CD4-positive, alpha-beta T cell treated with Interleukin-15 for 1 hour (primary cell): ENCODE measurements at regions not wholly inside any gene's neighbourhood (a gene's known extent, or its start where the extent isn't known, plus 50 kb on each side); places are given as distances from the start of the nearest gene placed in this dataset.

Source experiments
- DNase-seq: peaks from one replicate; pipeline ENCODE4 v3.0.0-alpha.2; 2020

DNA sequence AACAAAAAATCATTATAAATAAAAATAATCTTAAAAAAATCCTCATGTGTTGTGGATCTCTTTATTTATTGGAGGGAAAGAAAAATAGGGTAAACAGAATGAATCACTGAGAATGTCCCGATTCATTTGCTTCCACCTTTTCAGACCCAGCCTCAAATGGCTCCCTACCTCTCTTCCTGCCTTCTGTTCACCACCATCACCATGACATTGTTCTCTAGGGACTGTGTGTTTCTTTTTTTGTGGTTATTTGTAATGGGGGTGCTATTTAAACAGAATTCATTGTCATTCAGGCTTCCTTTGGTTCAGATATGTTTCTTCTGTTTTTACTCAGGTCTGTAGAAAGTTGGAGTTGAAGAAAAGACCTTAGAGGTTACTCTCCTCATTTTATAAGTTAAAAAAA, 198.2 kb downstream of the KIF4B start:
- DNase-seq = no peak

DNA sequence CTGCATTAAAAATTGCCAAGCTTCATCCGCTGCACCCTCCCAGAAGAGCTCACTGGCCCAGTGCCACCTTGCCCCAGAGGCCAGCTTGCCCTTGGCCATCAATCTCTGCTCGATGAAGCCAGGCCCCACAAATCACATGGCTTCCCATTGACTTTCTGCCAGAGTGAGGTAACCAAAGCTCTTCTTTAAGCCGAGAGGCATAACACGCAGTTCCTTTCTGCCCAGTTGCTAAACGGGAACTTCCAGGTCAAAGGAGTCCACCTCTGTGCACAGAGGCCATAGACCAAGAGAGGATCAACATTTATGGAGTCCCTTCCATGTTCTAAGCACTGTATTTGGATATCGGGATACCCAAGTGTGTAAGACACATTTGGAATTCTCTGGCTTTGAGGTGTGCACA, 208.8 kb downstream of the KIF4B start:
- DNase-seq = no peak

DNA sequence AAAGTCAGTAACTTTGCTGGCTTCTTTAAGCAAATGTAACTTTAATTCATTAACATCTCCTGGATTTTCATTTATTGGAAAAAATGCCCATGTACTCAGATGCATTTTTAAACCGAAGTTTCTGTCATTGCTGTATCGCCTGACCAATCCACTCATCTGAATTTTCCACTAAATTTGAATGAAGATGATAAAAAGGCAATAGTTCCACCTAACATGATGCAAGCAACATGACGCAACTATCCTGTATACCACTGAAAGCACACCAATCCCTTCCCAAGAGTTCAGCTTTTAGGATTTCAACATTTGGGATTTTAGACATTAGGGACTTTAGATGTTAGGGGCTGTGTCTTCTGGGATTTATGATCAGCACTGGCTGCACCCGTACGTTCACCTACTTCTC, 215.6 kb downstream of the KIF4B start:
- no peak for DNase-seq

DNA sequence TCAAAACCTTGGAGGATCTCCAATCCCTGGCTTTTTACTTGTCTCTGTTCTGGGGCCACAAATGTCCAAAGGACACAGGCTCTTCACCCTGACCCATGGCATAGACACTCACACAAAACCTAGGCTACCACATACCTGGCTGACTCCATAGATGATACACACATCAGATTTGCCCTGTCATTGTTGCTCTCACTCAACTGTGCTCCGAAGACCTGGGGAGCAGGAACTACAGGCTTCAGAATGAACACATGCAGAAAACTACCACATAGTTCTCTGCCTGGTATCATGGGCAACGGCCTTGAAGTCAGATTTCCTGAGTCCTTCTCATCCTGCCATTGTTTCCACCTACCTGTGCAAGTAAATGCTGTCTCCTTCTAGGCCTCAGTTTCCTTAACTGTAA, 226.2 kb downstream of the KIF4B start:
- DNase-seq = no peak

DNA sequence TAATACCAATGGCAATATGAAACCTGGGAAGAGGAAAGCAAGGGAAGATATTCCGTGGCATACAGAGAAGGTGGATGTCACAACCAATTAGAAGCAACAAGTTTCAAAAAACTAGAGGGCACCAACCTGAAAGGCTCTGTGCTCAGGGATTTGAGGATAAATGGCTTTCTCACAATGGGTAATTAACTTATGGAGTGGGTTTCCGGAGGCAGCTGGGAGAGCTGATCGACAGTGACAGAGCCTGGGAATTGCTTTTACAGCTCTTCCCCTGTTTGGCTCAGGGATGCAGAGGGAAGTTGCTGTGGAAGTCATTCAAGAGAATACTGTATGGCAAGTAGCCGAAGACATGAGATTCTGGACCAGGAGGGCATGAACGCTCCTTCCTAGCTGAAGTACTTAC, 237.0 kb downstream of the KIF4B start:
- DNase-seq = no peak

DNA sequence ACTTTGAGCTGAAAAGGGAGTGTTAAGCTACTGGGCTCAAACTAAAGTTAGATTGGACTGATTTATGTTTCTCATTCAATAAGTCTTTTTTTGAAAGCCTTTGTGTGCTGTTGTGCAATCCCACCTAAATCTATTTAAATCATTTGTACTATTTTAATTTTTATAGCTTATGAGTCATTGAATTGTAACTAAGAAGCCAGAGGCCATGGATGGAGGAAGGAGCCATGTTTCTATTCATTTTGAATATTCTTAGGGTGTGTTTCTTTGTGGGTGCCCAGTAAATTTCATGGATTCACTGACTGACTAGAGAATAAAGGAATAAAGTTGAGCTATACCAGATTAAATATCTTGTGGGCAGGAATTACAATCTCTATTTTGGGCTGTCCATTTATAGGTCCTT, 238.5 kb downstream of the KIF4B start:
- no peak for DNase-seq

DNA sequence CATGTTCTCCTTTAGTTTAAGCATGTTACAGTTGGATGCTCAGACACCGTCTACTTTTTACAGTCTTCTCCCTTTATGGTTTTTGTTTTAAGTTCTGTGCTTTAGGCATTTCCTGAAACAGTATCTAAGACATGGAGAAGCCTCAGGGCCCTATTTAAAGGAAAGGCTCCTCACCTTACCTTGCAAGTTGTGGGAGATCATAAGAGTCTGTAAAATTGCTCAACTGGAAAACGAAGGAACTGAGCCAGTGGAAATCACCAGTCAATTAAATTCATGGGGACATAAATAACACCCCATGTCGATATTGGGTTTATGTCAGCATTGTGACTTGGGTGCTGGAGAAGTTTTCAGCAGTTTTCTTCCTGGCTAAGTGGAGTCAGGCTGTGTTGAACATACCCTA, 239.2 kb downstream of the KIF4B start:
- DNase-seq = no peak

DNA sequence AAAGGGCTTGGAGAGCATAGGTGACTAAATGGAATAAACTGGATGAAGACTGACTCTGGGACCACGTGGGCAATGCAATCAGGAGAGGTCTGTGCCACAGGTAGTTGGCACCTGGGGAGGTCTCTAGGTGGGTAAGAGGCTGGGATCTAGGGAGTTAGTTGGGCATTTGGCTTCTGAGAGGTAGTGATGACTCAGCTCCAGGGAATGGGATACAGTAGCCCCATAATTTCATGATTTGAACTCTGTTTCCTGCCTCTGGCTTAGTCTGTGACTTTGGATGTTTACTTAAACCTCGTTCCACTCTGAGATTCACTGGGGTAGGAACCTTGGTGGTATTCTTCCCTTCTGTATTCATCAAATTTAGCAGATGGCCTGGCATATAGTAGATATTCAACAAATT, 240.8 kb downstream of the KIF4B start:
- DNase-seq = no peak

DNA sequence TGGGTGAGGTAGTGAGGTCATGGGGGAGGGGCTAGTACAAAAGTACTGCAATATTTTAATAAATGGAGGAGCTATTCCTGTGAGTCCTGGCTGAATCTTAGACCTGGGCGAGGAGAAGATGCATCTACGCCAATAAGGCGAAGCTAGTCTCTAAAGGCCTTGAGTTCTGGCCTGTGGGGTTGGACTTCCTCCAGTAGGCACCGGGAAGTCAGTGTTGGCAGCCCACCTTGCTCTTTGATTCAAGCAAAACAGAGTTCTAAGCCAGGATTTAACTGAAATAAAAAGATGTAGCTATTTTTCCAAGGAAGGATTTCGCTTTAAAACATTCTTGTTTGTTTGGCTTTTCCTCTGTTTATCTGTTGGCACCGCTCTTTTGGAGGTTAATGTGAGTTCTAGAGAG, 244.6 kb downstream of the KIF4B start:
- DNase-seq = no peak

DNA sequence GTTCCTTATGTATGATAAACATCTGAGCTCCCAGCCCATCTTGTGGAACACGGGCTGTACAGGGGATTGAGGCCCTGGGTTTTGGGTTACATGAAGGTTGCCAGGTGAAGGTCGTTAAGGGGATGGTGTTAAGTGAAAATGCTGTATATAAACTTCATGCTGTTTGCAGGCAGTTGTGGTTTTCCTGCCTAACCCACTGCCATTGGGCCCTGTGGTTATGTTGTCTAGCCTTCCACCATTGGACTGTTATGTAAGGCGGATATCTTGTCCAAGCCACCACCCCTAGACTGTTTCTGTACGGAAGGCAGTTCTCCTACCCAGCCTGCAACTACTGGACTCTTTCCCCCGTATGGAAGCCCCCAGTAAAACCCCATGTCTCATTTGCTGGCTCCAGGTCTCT, 246.1 kb downstream of the KIF4B start:
- DNase-seq = no peak

DNA sequence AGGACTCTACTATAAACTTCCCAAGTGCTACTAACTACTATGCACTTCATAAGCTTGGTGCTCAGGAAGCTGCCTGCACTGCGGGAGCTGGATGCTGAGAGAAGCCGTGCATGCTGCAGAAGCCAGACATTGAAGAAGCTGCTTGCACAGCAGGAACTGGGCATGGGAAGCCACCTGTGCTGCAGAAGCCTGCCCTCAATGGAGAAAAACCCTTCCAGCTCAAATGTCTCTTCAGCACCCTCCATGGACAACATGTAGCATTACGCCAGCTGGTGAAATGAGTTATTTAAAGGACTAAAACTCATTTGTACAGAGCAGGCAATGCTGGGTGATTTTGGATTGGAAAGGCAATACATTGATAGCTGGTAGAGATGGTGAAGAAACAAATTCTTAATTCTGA, 247.2 kb downstream of the KIF4B start:
- DNase-seq = no peak

DNA sequence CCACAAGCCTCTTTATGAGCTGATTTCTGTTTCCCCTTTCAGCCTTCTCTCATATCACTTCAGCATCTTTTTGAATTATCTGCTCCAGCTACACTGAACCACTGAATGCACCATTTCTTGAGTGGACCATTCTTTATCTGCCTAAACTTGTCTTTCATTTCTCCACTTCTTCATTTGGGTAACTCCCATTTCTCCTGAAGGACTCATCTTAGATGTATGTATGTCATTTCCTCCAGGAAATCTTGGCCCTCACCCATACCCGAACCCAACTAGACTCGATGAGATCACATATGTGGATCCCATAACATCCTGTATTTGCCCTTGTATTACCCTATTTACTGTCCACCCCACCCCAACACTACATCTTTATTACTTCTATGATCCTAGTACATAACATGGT, 249.8 kb downstream of the KIF4B start:
- DNase-seq = no peak

DNA sequence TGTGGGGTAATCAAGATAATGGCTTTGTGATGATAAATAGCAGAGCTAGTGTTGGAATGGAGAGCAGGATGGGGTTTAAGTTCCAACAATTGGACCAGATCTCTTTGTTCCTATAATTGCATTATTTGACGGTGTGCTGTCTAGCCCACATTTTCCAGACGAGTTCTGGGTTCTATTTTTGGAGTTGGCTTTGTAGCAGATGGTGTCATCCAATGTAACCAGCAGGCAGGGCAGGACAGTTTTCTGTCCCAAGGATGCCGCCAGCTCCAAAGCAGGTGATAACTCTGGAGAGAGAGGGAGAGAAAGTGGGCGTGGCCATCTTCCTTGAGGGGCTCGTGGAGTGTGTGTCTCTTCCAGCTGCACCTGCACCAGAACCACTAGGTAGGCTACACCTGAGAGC, 251.3 kb downstream of the KIF4B start:
- DNase-seq = no peak

DNA sequence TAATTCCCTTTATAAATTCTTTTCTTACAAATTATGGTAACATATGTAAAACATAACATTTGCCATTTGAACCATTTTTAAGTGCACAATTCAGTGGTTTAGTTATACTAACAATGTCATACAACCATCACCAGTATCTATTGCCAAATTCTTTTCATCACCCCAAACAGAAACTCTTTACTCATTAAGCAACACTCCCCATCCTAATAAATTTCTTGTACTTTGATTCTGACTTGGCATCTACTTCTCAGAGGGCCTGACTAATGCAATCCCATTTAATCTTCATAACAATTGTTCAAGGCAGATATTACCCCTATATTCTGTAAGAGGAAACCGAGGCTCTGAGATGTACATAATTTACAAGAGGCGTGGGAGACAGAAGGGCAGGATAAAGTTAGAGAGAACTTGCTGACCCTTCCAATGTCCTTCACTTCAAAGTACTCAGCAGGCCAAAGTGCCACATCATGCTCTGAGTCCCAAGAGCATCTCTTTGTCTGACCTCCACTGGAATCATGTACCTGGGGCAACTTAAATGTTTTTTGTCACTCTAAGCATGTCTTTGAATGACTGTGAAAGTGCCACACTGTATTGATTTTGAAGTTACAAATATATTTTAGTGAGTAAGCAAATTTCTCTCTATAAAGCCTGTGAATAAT, 255.3 kb downstream of the KIF4B start:
- DNase-seq = no peak

DNA sequence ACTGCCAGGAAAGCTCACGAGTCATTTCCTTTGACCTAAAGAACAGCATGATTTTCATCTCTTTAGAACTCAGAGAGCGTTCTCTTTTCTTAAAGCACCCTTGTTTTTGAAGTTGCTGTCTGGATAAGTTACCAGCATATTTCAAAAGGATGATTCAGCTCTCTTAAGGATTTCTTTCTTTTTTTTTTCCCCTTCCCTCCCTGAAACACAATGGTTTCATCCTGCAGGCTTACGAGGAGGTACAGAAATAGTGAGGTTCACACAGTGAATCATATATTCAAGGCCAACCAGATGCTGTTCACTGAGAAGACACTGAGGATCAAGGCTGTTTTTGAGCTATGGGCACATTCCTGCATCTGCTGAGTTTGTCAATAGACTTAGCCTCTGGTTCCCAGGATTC, 257.2 kb downstream of the KIF4B start:
- DNase-seq = no peak

DNA sequence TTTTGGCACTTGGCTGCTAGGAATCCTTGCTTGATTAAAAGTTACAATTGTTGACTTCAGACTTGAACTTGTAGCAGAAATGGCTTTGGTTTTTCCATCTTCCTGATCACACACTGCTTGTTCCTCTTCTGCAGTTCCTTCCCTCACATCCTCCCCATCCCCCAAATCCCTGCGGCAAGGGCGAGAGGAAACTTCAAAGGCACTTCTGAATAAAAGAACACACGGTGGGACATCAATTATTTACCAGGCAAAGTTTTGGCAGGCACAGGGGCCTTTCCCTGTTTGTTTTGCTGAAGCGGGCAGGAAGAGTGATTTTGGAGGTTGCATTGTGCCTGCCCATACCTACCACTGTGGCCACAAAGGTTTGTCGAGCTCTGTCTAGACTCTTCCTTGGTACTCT, 260.9 kb downstream of the KIF4B start:
- no peak for DNase-seq

DNA sequence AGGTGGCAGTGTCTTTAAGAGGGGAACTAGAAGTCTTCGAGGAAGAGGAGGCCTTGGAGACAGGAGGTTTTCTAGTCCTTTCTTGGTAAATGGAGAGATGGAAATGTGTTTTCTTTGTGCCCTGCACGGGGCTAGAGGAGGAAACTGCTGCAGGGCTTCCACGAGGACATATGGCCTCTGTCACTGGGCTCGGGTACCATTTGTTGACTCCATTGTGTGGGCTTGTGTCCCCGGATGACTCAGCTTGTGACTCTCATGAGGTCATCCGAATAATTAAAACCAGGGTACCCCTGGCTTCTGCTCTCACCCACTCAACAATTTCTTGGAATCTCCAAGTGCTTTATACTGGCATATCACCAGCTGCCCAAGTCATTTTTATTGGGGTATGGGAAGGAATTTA, 261.7 kb downstream of the KIF4B start:
- DNase-seq = no peak

DNA sequence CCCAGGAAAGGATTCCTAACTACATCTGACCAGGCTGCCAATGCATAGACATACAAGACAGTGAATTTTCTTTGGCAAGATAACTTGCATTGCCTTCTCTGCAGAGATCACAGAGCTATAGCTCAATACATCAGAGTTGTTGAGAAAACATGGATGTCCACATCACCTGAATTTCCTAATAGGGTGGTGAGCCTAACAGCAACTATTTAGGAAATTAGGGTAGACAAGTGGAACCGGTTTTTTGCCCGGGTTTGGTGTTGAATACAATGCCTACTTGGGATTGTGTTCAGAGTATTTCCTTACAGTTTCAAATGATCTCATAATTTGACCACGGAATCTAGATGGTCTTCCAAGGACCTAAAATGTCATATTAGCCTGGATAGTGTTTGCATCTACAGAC, 262.7 kb downstream of the KIF4B start:
- no peak for DNase-seq

DNA sequence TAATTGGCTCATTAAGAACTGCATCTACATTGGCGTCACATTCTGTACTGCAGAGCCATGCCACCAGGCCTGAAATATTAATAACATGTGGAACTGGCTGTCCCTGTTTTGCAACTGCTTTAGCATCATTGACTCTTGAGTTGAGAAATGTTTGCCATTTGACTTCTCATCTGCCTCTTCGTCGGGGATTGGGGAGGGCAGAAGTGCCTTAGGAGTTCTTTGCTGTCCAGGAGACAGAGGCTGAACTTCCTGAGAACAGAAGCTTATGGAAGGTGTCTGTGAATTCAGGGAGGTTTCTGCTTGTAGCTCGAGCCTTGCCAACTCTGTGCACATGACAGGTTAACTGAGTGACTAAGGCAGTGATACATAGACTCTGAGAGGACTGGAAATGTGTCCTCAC, 265.0 kb downstream of the KIF4B start:
- DNase-seq = no peak

DNA sequence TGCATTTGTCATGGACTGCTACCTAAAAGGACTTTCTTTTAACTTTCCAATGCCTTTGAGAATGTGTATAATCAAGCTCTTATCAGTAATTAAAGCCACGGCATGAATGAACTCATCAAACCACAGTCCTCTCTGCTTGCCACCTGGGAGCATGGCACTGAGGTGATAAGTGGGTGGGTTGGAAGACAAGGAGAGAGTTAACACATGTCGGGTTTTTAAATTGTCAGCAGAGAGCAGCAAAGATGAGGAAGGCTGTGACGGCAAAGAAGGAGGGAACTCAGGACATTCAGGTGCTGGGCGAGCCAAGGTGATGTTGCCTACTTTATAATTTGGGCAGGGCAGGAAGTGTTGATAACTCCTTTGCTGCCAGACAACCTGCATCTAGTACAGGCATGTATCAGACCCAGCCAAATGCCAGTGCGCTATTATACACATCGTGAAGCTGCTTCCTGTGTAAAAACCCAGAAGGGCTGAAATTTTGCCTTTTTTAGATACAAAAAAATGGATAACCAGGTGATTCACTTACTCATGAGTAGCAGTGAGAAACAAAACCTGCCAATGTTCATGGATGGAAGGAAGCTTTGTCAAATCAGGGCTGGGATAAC, 269.1 kb downstream of the KIF4B start:
- DNase-seq = no peak

DNA sequence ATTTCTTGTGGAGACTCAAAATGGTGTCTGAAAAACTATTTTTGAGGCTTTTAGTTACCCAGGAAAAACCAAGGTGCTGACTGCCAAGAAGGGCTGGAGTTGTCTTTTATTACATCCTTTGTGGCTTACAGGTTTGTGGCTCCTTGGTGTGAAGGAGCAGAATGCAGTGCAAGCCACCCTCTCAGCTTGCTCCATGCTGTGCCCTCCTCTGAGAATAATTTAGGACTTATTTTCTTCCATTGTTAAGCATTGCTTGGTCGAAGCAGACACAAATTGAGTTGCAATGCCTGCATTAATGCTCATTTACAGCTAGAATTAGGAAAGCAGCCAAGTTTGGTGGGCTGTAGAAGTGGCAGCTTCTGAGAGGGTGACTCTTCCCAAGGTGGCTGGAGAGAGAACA, 272.2 kb downstream of the KIF4B start:
- no peak for DNase-seq

DNA sequence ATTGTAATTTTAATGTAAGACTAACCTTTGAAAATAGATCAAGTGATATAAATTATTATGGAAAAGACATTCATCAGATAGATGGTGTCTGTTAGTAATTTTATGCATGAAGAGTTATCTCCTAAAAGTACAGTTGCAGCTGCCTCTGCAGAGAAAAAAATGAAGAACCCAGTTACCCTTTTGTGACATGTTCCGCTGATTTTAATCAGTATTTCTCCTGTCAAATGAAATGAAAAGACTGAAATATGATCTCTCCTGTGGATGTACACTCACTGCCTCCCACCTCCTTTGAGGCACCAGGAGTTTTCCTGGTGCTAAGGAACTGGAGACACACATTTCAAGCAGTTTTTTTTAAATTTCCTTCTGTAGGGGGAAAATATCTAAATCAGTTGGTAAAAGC, 277.4 kb downstream of the KIF4B start:
- no peak for DNase-seq

DNA sequence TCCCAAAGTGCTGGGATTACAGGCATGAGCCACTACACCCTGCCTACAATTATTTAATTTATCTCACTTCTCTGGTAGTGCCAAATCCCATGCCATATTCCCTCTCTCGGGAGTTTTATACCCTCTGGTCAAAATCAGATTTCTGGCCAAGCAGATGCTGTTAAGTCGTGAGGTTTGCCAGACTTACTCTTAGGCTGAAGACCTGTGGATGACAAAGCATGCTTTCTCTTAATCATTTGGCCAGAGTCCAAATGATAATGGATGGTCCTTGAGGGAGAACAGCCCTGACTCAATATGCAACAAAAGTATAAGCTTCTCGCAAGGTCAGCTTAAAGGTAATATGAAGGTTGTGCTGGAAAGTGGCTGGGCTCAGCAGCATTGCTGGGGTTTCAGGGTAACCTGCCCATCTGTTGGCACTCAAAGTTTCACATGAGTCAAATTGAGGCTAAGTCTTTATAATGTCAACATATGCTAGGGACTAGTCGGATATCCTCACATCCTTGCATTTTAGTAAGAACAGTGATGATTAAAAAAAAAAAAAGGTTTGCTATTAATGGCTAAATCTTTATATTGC, 280.1 kb downstream of the KIF4B start:
- DNase-seq = no peak

DNA sequence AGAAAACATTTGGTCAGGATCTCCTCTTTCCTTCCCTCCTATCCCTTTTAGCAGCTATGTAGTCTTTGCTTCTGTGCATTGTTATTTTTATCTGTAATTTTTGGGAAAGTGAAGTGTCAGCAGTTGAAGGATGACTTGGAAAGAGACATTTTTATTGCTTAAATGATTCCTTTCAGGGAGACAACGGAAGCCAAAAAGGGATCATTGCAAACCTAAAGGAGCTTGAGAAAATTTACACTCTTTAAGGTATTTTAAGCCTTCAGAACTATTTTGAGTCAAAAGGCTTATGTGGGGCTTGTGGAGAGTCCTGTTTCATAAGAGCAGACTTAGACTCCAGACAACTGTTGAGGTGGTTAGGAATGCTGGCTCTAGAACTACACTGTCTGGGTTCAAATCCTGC, 281.6 kb downstream of the KIF4B start:
- no peak for DNase-seq

DNA sequence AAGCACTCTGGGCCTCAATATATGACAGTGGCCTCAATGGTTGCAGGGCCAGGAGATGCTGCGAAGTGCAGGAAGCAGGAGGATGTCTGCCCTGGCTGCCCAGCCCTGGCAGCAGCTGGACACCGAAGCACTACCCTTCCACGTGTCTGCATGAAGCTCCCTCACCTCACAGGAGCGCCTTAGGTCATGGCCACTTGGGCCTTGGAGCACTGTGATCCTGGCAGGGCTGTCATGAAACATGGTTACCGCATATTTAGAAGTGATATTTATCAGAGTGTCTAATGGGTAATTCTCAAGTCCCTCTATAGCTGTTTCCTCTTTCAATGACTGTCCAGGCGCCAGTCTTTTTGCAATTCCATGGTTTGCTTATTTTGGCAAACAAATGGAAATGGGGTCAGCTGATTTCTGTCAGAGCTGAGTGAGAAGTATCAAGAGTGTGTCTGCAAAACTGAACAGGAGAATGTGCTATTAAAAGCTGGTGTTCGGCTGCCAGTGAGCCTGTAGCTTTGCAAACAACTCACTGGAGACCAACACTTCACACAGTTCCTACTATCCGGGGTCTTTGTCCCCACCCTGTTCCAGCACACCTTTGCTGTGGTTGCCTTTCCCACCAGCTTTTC, 285.9 kb downstream of the KIF4B start:
- no peak for DNase-seq
